HG03432 (cell line): ENCODE measurements at regions not wholly inside any gene's neighbourhood (a gene's known extent, or its start where the extent isn't known, plus 50 kb on each side); places are given as distances from the start of the nearest gene placed in this dataset.
"Not testable (repeated sequence)": the region's sequence is repeated elsewhere in the genome, so short reads cannot be mapped to it uniquely, and the experiment has no call there.

Experiments used
- ATAC-seq: cut with Tn5 transposase; IDR thresholded peaks from one replicate; pipeline ENCODE4 v1.9.1; 2021; ENCODE audit warnings: mild to moderate bottlenecking, moderate library complexity; ENCODE audit not compliant: unreplicated experiment

DNA sequence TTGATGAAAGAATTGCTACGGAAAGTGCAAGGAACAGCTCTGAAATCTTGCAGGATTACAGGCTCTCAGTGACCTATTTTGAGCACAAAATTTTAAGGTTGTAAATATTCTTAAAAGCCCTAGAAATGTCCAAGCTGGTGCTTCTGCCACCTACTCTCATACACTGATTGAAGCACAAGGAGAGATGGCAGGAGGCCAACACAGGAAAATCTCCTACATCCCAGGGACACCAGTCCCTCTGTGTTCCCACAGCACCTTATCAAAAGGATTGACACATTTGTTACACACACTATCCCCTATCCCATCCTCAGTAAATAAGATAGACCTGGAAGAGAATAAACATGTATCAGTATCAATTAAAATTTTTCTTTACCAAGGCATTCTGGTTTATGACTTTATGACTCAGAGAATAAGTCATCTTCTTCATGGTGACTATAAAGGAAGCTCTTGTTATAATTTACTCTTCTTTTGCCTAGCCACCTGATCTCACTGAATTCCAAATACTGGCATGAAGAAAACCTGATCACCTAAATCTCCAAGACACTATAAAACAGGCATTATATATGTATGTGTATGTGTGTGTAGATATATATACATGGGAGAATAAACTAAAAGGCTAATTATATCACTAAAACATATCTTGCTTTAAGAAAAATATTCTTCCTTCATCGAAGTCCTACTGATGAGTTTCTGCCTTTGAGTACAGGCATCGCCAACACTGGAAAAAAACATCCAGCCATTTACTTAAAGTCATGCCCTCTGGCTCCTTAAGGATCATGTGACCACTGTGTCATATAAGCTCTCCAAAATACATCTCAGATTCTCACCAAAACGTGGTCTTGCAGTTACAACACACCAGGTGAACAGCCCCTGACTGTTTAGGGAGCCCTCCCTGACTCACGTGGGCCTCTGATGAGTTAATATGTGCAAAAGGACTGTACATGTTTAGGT lies 208.1 kb upstream of the NR2F2 start:
- ATAC-seq, result no peak

DNA sequence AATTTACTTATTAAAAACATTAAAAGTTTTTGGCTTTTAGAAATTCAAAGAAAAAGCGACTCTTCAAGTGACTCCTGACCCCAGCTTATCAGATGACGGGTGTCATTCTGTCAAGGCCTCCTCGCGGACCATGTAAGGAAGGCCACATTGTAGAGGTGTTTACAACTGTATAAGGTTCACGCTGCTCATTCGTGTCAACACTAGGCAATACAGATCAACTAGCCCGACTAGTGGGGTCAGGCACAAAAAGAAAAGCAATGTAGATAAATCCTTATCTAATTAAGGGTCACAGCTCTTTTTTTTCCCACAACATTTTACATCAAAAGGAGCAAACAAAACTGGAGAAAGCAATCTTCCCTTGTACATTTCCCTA lies 207.5 kb upstream of the NR2F2 start:
- no peak for ATAC-seq

DNA sequence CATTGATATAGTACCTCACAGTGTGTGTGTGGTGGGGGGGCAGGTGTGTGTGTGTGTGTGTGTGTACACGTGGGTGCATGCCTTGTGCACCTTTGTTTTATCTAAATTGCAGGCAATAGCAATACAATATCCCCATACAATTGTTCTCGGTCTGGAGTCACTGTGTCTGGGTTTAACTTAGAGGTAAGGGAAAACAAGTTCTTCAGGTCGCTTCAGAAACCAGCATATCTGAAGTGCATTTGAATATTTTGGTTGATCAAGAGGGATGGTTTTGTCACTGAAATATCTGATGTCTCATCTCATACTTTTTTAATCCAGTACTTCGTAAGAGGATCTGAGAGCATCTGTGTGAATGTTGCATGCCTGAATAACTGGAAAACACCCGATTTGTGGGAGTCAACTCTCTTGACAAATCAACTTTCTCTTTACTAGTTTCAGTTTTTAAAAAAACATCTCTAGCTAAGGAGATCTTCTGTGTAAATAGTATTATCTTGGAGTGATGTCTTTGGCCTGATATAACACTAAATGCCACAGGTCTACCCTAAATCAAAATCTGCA lies 206.8 kb upstream of the NR2F2 start:
- ATAC-seq, result no peak

DNA sequence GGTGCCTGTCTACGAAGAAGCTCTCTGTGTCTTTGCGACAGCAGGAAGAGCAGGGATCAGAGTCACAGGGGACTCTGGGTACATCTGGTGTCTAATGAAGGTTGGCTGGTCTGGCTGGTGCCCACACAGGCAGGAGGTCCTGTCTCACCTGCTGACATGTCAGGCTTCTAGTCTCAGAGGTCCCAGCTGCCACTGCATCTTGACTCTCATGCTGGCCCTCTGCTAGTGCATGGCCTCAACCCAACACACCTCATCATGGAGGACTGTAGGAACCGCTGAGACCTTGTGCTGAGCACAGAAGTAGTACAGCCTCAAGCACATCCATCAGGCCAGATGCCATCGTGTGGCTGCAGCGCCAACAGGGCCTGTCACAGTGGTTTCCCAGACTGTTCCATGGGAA lies 206.1 kb upstream of the NR2F2 start:
- ATAC-seq, result no peak

DNA sequence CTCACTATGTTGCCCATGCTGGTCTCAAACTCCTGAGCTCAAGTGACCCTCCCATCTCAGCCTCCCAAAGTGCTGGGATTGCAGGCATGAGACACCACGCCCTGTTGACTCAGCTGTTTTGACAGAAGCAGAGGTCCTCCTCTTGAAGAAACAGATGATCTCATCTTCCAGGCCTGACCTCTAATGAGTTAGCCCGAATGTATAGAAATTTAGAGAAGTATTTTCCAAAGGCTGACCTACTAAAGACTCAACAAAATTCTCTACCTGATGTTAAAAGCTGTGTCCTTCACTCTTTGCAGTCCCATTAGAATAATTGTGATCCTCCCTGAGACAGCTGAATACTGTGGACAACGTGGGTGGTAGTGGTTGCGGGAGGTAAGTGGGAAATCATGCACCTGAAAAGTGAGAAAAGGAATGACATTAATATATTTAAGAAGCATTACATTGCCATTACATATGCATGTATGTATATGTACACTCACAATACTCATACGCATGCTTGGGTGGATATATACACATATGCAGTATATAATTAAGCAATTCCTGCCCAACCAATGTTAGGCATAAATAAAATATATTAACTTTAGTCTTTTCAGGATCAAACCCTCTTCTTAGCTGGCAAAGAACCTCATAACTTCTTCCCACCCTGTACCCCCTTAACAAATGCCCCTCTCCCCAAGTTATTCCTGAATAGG lies 204.6 kb upstream of the NR2F2 start:
- no peak for ATAC-seq

DNA sequence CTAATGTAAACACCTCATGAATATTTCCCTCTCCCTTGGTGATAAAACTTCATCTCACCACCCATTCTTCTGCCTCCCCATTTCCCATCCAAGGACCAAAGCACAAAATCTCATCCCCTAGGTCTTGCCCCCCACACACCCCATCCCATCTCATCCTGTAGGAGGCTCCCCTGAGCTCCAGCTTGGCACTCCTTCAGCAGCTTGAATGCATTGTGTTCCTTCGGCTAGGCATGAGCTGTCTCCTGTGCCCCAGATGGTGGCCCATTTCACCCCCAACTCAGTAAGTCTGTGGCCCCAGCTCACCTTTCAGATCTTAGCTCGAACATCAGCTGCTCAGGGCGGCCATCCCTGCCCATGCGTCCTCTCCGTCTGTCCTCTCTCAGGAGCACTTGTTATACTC lies 203.6 kb upstream of the NR2F2 start:
- no peak for ATAC-seq

DNA sequence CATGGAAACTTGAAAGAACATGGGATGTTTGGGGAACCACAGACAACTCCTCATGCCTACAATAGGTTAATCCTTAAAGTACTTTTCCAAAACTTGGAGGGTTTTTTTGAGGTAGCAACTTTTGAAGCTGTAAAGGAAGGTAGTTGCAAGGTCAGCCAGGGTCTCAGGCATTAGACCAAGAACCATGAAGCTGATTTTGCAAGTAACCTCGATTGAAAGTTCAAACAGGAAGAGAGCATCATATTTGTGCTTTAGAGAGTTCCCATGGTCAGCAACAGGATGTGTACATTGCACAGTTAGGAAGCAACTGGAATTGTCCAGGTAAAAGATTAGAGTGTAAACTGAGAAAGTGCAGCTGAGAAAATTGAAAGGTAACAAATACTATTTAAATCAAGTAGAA lies 199.8 kb upstream of the NR2F2 start:
- peak; percentile 52 for ATAC-seq

DNA sequence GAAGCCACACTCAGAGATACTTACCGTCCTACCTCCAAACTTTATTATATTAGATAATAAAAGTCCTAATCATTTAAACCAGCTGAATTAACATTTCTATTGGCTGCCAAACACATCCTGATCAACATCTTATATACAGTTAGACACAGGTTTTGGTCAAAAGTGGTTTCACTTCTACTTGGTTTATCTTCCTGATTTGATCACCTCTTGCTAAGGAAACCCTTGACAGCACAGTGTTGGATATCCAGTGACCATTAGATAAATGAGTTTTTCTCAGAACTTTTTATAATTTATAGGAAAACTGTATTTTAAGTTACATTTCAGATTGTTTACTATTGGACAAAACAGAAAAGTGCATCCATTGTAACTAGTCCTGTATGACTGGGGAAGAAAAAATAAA lies 198.4 kb upstream of the NR2F2 start:
- ATAC-seq, result no peak

DNA sequence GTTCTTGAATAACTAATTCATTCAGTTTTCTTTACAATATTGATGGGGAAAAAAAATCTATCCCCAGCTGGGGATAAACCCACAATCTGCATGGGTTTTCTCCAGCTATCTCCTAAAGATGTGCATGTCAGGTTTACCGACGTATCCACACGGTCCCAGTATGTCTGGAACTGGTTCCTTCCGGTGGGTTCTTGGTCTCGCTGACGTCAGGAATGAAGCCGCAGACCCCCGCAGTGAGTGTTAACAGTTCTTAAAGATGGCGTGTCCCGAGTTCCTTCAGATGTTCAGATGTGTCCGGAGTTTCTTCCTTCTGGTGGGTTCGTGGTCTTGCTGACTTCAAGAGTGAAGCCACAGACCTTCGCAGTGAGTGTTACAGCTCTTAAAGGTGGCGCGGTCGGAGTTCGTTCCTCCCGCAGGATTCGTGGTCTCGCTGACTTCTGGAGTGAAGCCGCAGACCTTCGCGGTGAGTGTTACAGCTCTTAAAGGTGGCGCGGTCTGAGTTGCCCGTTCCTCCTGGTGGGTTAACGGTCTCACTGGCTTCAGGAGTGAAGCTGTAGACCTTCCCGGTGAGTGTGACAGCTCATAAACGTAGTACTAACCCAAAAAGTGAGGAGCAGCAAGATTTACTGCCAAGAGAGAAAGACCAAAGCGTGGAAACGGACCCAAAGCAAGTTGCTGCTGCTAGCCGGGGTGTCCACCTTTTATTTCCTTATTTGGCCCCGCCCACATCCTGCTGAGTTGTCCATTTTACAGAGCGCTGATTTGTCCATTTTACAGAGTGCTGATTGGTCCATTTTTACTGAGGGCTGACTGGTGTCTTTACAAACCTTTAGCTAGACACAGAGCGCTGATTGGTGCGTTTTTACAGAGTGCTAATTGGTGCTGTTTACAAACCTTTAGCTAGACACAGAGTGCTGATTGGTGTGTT lies 195.1 kb upstream of the NR2F2 start:
- no peak for ATAC-seq

DNA sequence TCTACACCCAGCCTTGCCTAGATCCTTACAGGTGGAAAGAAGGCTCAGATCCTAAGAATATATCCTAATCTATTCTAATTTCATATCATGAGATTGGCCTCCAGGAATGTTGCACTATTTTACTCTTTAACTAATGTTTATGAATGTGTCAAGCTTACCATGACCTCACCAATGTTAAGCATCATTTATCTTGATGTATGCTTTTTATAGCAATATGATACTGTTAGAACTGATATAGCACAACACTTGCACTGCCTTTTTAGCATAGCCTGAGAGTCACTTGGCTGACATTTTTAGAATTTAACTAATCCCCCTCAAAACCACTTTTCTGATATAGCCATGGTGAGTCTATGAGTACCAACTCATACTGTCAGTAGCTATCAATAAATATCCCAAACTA lies 191.5 kb upstream of the NR2F2 start:
- ATAC-seq, result no peak

DNA sequence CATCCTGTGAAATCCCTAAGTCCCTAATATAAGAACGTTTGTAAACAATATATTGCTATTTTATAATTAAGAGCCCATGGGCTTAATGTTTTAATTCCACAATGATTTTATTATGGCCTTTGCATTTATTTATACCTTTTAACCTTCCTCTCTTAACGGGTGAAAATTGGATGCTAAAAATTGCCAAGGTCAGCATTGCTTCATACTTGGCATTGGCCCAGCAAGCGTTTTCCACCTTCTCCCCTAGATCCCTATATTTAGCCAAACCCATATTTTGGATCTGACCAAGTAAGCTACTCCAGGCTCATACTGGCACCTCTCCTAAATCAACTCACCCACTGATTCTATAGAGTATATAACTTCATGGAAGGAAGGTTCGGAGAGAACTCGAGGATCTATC lies 188.0 kb upstream of the NR2F2 start:
- no peak for ATAC-seq

DNA sequence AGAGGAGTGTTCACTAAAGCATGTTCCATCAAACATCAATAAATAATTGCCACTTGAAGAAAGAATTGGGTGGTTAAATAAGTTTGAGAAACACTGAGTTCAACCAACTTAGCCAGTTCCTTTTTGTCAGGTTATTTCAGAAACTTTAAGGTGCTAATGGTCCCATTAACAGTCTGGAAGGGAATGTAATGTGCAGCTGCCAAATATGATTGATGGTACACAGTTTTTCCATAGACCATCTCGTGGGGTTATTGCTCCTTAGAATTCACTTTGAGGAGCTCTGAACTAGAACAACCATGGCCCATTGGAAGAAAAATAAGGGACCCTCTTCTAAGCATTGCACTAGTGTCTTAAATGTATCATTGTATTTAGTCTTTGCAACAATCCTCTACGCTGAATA lies 185.8 kb upstream of the NR2F2 start:
- ATAC-seq, result no peak

DNA sequence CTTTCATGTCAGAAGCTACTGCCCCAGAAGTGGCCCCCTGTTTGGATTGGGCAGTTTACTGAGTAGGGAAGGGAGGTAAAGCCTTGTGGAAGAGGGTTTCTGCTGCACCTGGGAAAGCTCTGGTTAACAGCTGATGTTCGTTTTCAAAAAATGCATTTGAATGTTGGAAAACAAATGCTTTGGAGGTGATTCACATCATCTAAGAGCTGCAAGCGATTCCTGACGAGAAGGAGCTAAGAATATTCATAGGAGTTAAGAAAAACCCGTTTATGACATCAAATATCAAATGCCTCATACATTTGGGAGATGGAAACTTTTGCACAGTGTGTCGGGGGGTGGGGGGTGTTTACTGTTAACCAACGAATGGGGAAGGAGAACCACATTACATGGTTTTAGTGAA lies 183.8 kb upstream of the NR2F2 start:
- no peak for ATAC-seq

DNA sequence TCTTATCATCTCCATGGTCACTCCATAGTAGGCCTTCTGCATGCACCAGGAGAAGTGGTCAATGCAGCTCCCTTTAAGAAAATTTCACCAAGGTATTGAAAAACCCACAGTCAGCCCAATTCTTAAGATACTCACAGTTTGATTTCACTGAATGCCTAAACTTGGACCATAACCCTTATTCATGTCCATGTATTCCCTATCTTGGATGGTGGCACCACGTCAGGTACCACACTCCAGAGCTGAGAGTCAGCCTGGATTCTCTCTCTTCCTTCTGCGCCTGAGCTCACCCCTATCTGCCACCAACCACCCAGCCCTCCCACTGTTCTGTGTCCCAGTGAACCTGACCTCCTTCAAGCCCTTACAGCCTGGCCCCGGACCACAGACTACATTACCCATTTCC lies 183.2 kb upstream of the NR2F2 start:
- ATAC-seq, result no peak

DNA sequence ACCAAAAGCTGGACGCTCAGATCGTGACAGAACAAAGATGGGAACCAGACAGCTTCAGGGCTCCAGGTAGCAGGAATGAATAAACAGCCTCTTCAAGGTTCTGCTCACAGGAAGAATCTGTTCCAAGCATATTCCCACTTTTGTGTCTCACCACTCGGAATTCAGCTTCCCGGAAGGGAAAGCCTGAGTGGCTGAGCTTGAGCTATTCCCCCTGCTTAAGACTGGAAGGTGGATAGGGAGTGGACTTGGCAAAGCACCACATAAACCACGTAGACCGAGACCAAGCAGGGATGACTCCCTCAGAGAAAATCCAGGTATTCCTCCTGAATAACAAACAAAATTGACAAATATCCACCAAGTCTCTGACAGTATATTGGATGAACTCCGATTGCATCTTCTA lies 180.2 kb upstream of the NR2F2 start:
- ATAC-seq, result no peak

DNA sequence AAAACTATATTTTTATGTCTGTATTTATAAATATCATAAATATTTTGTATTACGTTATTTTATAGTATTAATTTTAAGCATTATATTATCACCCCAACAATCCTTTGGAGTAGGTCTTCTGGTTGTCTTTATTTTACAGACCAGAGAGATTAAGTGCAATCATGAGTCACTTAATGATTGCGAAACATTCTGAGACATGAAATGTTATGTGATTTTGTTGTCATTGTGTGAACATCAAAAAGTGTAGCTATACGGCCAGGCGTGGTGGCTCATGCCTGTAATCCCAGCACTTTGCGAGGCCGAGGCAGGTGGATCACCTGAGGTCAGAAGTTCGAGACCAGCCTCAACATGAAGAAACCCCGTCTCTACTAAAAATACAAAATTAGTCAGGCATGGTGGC lies 178.8 kb upstream of the NR2F2 start:
- ATAC-seq, result not testable (repeated sequence)

DNA sequence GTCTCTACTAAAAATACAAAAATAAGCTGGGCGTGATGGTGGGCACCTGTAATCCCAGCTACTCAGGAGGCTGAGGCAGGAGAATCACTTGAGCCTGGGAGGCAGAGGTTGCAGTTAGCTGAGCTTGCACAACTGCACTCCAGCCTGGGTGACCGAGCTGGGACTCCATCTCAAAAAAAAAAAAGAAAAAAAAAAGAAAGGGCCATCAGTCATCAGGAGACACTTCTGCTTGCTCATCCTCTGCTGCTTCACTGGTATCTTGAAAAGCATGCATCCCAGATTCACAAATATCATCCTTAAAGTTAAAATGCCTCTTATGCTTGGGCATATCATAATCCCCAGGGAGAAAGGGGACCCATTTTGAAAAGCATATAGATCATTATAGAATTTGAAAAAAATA lies 176.6 kb upstream of the NR2F2 start:
- no peak for ATAC-seq

DNA sequence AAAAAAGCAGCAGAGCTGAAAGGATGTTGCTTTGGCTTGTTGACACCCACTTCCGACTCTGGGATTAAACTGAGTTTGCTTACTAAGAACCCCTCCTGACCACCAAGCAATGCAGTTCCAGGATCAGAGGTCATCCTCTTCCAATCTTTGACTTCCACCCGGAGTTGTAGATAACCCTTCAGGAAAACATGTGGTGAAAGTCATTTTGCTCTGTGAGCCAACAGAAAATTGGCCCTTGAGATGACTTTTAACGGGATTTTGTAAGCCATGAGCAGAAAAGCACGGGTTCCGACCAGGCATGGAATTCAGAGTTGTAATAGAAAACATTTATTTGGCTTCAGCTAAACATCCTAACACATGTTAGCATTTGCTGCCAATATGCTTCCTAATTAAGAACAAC lies 171.6 kb upstream of the NR2F2 start:
- no peak for ATAC-seq

DNA sequence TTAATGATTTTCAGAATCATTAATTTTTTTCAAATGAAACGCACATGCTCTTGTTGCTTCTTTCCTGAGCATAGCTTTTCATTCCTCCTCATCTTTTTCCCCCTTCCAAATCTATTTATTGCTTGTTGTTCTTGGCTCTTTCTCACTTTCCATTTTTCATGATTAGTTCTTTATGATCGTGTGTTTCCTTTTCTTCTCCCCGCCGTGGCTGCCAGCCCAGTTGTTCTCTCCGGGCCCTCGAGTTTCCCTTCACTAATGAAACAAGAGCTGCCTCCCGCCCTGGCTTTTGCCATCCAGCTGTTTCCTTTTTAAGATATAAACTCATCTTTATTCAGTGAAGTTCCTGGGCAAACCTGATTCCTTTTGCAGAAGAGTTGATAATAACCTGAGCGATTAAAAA lies 170.2 kb upstream of the NR2F2 start:
- ATAC-seq, result no peak

DNA sequence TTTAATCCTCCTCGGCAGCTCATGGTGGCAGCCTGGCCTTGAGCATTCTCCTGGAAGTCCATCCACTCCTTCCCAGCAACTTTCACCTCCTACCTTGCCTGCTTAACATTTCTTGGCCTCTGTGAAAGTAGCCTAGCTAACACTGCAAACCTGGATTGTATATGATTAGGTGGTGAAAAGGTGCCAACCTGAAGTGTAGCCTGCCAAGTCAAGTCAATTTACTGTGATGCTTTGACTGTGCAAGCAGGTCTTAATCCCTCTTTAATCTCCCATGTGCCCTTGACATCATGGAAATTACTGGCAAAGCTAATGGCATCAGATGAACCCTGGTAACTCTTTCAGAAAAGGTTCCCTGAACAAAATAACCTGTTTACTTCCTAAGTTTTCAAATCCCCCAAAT lies 169.7 kb upstream of the NR2F2 start:
- ATAC-seq, result no peak

DNA sequence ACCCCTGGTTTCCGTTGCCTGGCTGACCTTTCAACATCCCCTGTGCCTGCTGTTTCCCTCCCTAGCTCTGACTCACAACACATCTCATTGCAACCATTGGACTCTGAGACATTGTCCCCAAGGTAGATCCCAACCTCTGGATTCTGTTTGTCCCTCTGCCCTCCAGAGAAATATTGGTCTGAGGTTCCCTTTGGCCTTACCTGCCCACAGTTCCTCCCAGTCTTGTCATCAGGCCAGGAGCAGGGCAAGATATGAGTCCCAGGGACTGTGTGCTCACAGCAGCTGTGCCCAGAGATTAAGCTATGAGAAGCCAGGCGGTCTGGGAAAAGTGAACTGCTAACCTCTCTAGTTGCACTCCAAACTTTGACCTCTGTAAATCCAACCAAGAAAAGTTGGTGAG lies 168.2 kb upstream of the NR2F2 start:
- ATAC-seq, result no peak
